ENCODE measurements at regions not wholly inside any gene's neighbourhood (a gene's known extent, or its start where the extent isn't known, plus 50 kb on each side); places are given as distances from the start of the nearest gene placed in this dataset.

DNA sequence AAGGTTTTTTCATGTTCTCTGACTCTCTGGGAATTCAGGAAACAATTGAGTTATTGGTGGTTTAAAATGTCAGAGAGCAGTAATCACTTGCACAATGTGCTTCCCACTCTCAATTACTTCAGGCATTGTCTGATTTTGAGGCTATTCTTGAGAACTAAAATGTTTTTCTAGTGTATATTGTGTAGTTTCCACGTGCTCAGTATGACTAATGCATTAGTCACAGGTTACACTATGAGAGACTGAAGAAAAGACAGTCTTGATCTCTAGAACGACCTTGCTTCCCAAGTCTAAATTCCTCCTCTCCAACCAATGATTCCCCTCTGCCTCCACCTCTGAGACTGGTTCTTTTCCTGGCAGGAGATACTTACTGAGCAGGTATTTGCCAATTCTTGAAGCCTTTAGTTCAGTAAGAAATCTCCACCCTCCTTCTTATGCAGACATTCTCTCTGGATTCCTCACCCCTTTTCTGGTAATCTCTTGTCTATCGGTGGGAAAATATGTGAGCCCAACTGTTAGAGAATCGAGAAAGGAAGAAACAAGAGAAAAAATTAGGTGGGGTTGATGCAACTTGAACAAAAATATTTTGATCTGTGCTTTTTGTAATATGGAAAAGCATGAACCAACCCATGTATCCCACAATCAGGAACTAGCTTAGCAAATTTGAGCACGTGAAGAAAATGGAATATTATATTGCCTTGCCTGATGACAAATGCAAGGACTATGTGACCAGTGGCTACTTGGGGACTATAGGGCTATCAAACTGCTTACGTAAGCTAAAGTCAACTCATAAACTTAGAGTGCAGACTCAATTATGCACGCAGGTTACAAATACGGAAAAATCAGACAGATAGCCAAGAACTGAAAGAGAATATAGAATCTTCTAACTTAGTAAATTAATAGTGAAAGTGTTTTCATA is 61.1 kb upstream of the SLC22A16 start:
- DNase-seq = no peak

- no peak for DNase-seq
Measured at GRCh38 chr6:110534731-110535492, 58.5 kb upstream of the SLC22A16 start.

DNA sequence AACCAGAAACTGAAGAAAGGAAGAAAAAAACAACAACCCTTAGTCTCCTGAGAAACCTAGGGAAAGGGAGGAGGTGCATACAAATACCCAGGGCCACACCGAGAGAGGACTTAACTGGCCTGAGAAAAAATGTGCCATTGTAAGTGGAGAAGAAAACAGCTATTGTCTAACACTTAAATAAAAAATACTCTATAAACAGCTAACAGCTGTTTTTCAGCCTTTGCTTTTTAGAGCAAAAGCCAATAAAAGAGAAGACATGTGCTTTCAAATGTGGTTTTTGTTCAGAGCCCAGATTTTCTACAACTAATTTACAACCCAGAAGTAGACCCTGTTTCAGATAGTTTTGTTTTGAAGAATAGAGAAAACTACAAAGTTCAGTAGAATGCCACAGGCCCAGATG is 56.0 kb upstream of the SLC22A16 start:
- no peak for DNase-seq

DNA sequence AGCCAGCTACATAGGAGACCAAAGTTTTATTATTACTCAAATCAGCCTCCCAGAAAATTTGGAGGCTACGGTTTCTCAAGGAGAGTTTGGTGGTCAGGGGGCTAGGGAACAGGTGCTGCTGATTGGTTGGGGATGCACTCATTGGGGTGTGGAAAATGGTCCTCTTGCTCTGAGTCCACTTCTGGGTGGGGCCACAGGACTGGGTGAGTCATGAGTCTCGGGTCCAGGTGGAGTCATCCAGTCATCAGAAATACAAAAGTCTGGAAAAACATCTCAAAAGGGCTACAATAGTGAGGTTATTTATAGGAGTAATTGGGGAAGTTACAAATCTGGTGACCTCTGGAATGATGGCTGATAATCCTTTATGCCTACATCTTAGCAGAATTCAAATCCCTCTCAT is 54.3 kb upstream of the SLC22A16 start:
- DNase-seq = no peak

GRCh38 chr6:110529907-110530306 is 53.5 kb upstream of the SLC22A16 start:
- no peak for DNase-seq

DNA sequence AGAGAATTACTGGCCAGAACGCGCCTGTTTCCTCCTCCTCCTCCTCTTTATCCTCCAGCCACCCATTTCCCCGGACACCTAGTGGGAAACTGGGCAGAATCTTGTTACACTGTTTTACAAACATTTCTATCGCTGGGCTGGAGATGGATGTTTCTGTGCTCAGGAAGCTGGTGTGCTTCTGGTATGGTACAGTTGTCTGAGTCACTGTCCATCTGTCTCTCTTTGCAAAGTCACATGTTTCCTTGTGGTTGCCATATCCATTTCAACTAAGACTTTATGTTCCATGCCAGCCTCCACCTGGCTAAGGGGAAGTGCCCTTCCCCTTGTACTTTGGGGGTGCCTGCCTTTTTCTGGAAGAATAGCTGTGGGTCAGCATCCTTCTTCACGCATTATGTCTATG is 52.9 kb upstream of the SLC22A16 start:
- no peak for DNase-seq

DNA sequence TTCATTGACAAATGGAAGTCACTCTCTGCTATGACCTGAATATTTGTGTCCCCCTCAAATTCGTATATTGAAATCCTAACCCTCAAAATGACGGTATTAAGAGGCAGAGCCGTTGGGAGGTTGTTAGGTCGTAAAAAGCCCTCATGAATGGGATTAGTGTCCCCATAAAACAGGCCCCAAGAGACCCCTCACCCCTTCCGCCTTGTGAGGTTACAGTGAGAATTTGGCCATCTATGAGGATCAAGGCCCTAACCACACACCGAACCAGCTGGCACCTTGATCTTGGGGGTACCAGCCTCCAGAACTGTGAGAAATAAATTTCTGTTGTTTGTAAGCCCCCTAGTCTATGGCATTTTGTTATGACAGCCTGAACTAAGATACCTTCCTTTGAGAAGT is 52.5 kb upstream of the SLC22A16 start:
- no peak for DNase-seq

- peak; percentile 16 for DNase-seq
Measured at GRCh38 chr6:110528101-110528929, 51.9 kb upstream of the SLC22A16 start.

- no peak for DNase-seq
Measured at GRCh38 chr6:110527516-110527915, 51.1 kb upstream of the SLC22A16 start.

DNA sequence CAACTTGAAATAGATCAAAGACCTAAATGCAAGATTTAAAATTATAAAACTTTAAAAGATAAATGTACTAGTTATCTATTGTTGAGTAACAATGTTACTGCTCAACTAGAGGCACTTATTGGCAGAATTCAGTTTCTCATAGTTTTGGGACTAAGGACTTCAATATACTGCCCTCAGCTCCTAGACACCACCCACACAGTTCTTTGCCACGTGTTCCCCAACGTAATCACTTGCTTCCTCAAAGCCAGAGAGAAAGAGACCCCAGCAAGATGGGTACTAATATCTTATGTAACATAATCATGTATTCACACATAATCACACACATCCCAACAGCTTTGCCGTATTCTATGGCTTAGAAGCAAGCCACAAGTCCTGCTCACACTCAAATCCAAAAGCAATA is 50.3 kb upstream of the SLC22A16 start:
- no peak for DNase-seq

Data from DMS153 (cell line).